ENCODE measurements at regions not wholly inside any gene's neighbourhood (a gene's known extent, or its start where the extent isn't known, plus 50 kb on each side); places are given as distances from the start of the nearest gene placed in this dataset.

DNA sequence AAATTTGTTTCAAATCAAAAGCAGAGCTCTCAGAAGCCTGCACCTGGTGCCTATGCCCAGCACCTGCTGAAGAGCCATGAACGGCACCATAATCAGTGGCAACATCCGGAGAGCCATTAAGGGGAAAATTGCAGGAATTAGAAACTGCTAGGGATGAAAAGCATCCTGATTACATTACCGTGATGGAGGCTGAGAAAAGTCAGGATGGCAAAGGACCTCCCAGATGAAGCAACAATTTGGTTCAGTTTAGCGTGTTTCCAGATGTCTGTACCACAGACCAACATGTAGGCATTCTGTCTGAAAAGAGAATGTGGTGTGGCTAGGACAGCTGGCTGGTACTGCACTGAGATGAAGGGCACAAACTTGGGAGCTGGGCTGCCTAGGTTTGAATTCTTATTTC is 106.1 kb downstream of the EOMES start:
- TF ChIP-seq, protein P1, sequence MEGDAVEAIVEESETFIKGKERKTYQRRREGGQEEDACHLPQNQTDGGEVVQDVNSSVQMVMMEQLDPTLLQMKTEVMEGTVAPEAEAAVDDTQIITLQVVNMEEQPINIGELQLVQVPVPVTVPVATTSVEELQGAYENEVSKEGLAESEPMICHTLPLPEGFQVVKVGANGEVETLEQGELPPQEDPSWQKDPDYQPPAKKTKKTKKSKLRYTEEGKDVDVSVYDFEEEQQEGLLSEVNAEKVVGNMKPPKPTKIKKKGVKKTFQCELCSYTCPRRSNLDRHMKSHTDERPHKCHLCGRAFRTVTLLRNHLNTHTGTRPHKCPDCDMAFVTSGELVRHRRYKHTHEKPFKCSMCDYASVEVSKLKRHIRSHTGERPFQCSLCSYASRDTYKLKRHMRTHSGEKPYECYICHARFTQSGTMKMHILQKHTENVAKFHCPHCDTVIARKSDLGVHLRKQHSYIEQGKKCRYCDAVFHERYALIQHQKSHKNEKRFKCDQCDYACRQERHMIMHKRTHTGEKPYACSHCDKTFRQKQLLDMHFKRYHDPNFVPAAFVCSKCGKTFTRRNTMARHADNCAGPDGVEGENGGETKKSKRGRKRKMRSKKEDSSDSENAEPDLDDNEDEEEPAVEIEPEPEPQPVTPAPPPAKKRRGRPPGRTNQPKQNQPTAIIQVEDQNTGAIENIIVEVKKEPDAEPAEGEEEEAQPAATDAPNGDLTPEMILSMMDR (IDR thresholded peaks at IDR 0.05), result no peak
- no peak for TF ChIP-seq POLR2A (IDR thresholded peaks at IDR 0.05)
- Histone ChIP-seq H3K36me3 (replicated peaks in 1 of 2; ENCODE audit: insufficient read depth in 1 of 2, low read depth in 2 of 2) (no peaks in the 10 kb centered on the region), H3K27me3 (no peaks in the 10 kb centered on the region), H3K9me3 (peaks cover 0 to 13% (median 0%) of the 10 kb centered on the region in 3 donors), H3K4me3 (no peak overlapping the region), H3K4me1 (peaks cover 13% of the 10 kb centered on the region), H3K27ac (no peak overlapping the region)
- intact Hi-C loops (cut with DNase I), result no loop called here
- WGBS, 2 donors, result 62 to 77% methylated on average over 4 of the region's 4 CpGs
- DNase-seq, result no peak
- no peak for ATAC-seq

DNA sequence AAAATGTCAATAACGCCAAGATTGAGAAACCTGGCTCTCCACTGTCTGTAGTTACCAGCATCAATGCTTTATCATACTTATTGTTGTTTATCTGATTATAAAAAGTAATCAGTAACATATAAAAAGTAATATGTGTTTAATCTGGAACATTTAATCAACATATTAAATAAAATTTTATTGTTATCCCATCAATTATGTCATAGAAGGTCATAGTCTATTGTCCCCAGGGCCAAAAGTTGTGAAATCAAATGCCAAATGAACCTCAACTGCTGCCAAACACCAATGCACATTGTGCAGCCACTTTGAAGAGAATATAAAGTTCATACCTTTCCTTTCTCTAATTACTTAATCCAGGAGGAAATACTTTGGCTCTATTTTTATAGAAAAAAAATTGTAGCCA is 106.6 kb downstream of the EOMES start:
- H3K36me3 ChIP-seq (replicated peaks in 1 of 2; ENCODE audit: insufficient read depth in 1 of 2, low read depth in 2 of 2), result no peaks in the 10 kb centered on the region
- DNase-seq (no peak), ATAC-seq (no peak)
- TF ChIP-seq POLR2A (IDR thresholded peaks at IDR 0.05), result no peak
- TF ChIP-seq, protein P1 (IDR thresholded peaks at IDR 0.05), result no peak
- no peak overlapping the region for H3K27ac ChIP-seq
- no peaks in the 10 kb centered on the region for H3K27me3 ChIP-seq
- H3K9me3 ChIP-seq, result peaks cover 0 to 13% (median 0%) of the 10 kb centered on the region in 3 donors
- no peak overlapping the region for H3K4me3 ChIP-seq
- WGBS, 2 donors, result 52 to 78% methylated on average over 1 of the region's 1 CpG
- intact Hi-C loops (cut with DNase I), result no loop called here
- peaks cover 13% of the 10 kb centered on the region for H3K4me1 ChIP-seq

DNA sequence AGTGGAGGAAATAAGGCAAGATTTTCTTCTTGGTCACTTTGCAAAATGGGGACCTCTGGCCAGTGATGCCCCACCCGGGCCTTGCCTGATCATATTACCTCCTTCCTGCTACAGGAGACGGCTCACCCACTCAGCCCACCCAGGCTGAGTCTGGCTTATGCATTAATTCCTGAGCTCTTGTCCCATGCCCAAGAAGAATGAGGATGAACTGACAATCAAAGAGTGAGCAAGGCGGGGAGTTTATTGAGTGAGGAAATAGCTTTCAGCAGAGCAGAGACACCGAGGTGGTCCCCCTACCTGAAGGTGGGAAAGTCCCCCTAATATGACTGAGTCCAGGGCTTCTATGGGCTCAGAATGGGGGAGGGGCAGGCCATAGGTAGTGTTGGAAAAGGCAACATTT is 107.5 kb downstream of the EOMES start:
- no peak for TF ChIP-seq POLR2A (IDR thresholded peaks at IDR 0.05)
- TF ChIP-seq, protein P1 (IDR thresholded peaks at IDR 0.05), result no peak
- DNase-seq, result no peak
- intact Hi-C loops (cut with DNase I), result no loop called here
- Histone ChIP-seq H3K36me3 (replicated peaks in 1 of 2; ENCODE audit: insufficient read depth in 1 of 2, low read depth in 2 of 2) (no peaks in the 10 kb centered on the region), H3K27ac (no peak overlapping the region), H3K4me3 (no peak overlapping the region), H3K4me1 (peaks cover 13% of the 10 kb centered on the region), H3K27me3 (no peaks in the 10 kb centered on the region), H3K9me3 (peaks cover 0 to 13% (median 0%) of the 10 kb centered on the region in 3 donors)
- 58 to 75% methylated on average over 4 of the region's 4 CpGs for WGBS, 2 donors
- no peak for ATAC-seq

DNA sequence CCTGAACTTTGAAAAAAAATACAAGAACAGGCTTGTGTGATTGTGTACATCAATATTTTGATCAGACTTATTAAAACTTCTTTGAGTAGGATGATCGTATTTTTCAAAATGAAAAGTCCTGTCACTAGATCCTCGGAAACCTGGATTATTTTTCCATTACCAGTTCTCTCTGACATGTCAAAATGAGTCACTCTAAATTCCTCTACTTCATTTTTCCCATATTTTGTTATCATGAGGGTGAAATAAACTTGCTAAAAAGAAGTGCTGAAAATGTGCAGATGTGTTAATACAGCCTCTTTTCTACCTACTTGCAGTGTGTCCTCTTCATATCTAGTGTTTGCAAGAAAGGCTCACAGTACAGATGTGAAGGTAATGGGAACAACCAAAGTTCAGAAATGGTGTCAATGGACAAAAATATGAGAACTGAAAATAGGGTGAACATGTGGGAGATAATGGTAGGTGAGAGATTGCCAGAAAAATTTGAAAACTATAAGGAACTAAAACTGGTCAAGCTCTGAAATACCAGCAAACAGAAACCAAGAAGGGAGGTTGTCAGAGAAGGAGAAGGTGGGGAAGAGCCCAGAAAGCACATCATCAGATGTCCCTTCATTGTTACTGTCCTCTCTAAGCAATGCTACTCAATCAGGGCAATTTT is 108.2 kb downstream of the EOMES start:
- no peaks in the 10 kb centered on the region for H3K36me3 ChIP-seq (replicated peaks in 1 of 2; ENCODE audit: insufficient read depth in 1 of 2, low read depth in 2 of 2)
- no peaks in the 10 kb centered on the region for H3K27me3 ChIP-seq
- no peak for ATAC-seq
- peaks cover 0 to 13% (median 0%) of the 10 kb centered on the region in 3 donors for H3K9me3 ChIP-seq
- no peak overlapping the region for H3K4me3 ChIP-seq
- peaks cover 13% of the 10 kb centered on the region for H3K4me1 ChIP-seq
- intact Hi-C loops (cut with DNase I), result no loop called here
- H3K27ac ChIP-seq, result no peak overlapping the region
- WGBS, 2 donors, result 62 to 65% methylated on average over 2 of the region's 2 CpGs
- TF ChIP-seq POLR2A (IDR thresholded peaks at IDR 0.05), result no peak
- TF ChIP-seq, protein P1 (IDR thresholded peaks at IDR 0.05), result no peak
- DNase-seq, result no peak

Data from body of pancreas (tissue), 4 donors.